Adrenal gland (tissue), 9 donors: ENCODE measurements at regions not wholly inside any gene's neighbourhood (a gene's known extent, or its start where the extent isn't known, plus 50 kb on each side); places are given as distances from the start of the nearest gene placed in this dataset.

Source experiments
- DNase-seq, 7 donors: peaks; one replicate each; pipeline ENCODE4 v3.0.0-alpha.2; 2019 to 2020
- H3K27ac ChIP-seq, 5 donors: fragments of 200-600 bp; sonication (generic) in 4 of 5; 1 replicate in 3 of 5; 2 replicates in 2 of 5; pipeline versions ENCODE4 v1.5.1 to v1.8.0; 2016 to 2020; ENCODE audit warnings: mild to moderate bottlenecking in 1 of 5
- H3K27me3 ChIP-seq: fragments of 200-600 bp; 2 replicates; pipeline ENCODE4 v1.8.0; 2021
- H3K36me3 ChIP-seq, 2 donors: fragments of 200-600 bp; replicated peaks in 1 of 2; 1 replicate in 1 of 2; 2 replicates in 1 of 2; pipeline versions ENCODE4 v1.5.1 to v1.8.0; 2018 to 2022
- H3K4me1 ChIP-seq, 2 donors: fragments of 200-600 bp; replicated peaks in 1 of 2; 1 replicate in 1 of 2; 2 replicates in 1 of 2; pipeline versions ENCODE4 v1.5.1 to v1.8.0; 2018 to 2021
- H3K4me3 ChIP-seq, 4 donors: fragments of 200-600 bp; sonication (generic) in 3 of 4; one replicate each; pipeline ENCODE4 v1.5.1; 2016 to 2018
- H3K9me3 ChIP-seq, 3 donors: fragments of 200-600 bp; sonication (generic) in 1 of 3; replicated peaks in 1 of 3; 1 replicate in 2 of 3; 2 replicates in 1 of 3; pipeline versions ENCODE4 v1.5.1 to v1.8.0; 2016 to 2021
- CTCF ChIP-seq, 6 experiments: fragments of 450-650 bp in 4 of 6; fragments of 200-600 bp in 2 of 6; sonication (generic) in 1 of 6; IDR thresholded peaks; 1 replicate in 5 of 6; 2 replicates in 1 of 6; pipeline versions ENCODE4 v1.5.1 to v1.8.0; 2016 to 2021; ENCODE audit warnings: antibody characterized with exemption in 6 of 6, mild to moderate bottlenecking in 2 of 6, moderate library complexity in 1 of 6
- POLR2A ChIP-seq, 2 donors: fragments of 450-650 bp; IDR thresholded peaks; one replicate each; pipeline ENCODE4 v1.6.1; 2017; ENCODE audit warnings: antibody characterized with exemption in 2 of 2, mild to moderate bottlenecking in 2 of 2, moderate library complexity in 1 of 2
- WGBS, 4 donors: extraction: QIAGEN DNeasy Blood & Tissue Kit in 2 of 4; methylation state at CpG; one replicate each; pipeline versions ENCODE4 v1.1.5 to v1.1.7; 2013 to 2017; 5-methylcytosine and 5-hydroxymethylcytosine counted together
- intact Hi-C, 2 donors: fragments of 100-400 bp; cut with DNase I; formaldehyde crosslinking; loops; one replicate each; pipeline versions ENCODE4 v1.14.1 to v1.15.0; 2022 to 2023
- small RNA-seq, 2 donors: library from RNA; depleted of rRNA; stranded (forward); fragments of <200 nt; gene quantifications; one replicate each; pipeline ENCODE3, GENCODE V24; 2016
- donor health status: healthy with polysubstance abuse.
- donor health status: Bipolar disorder and iron deficiency.
- donor health status: DM: yes; HTN: yes; CAD: no.
- donor health status: DM: no; HTN: no; CAD: no.
- donor health status: DM: no; HTN: no; CAD: no.

- intact Hi-C loops: no loop called here
- WGBS, 4 donors: 28 to 66% (median 43%) methylated on average over 1 of the region's 1 CpG
- DNase-seq: no peak
These were observed 55.4 kb upstream of the SLC10A7 start for GRCh38 chr4:146577111-146577510.

GRCh38 chr4:146582864-146583263 lies 55.8 kb upstream of the POU4F2 start:
- TF ChIP-seq CTCF (IDR thresholded peaks at IDR 0.05) (no peak), POLR2A (IDR thresholded peaks at IDR 0.05) (no peak)
- Histone ChIP-seq H3K4me3 (no peak overlapping the region), H3K9me3 (no peaks in the 10 kb centered on the region), H3K36me3 (no peaks in the 10 kb centered on the region), H3K4me1 (peaks cover 5 to 9% of the 10 kb centered on the region in 2 donors), H3K27ac (no peak overlapping the region), H3K27me3 (no peaks in the 10 kb centered on the region)
- no peak for DNase-seq
- intact Hi-C loops: no loop called here
- WGBS, 4 donors: 39 to 53% (median 46%) methylated on average over 2 of the region's 2 CpGs

More at GRCh38 chr4:146577111-146577510, 55.4 kb upstream of the SLC10A7 start:
- Histone ChIP-seq H3K27ac (no peak overlapping the region), H3K9me3 (no peaks in the 10 kb centered on the region), H3K27me3 (no peaks in the 10 kb centered on the region), H3K4me1 (no peaks in the 10 kb centered on the region), H3K4me3 (no peak overlapping the region), H3K36me3 (no peaks in the 10 kb centered on the region)
- TF ChIP-seq CTCF (IDR thresholded peaks at IDR 0.05): no peak

DNA sequence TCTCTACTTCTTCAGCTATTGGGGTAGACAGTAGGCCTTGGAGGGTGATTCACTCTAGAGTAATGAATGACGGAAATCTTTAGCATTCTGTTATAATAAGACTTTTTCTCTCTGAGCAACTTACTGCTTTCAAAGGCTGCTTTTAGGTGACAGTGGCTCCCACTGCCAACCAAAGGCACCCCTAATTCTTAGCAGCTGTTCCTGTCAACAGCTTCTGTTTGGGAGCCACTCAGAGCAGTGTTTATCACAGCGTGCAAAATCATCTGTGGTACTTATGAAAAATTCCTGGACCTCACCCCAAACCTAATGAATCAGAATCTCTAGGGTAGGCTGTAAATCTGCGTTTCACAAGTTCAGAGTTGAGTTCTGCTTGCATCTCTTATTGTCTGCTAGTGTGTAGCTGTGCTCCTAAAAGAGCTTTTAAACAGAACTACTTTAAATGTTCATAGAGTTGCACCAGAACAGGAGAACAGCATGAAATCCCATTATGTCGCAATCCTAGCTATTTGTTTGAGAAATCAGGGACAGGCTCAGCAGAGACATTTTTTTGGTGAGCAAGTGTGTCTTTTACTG lies 52.8 kb upstream of the POU4F2 start:
- intact Hi-C loops: no loop called here
- TF ChIP-seq CTCF (IDR thresholded peaks at IDR 0.05) (no peak), POLR2A (IDR thresholded peaks at IDR 0.05) (no peak)

More for the DNA sequence above, 52.8 kb upstream of the POU4F2 start:
- Histone ChIP-seq H3K36me3 (no peaks in the 10 kb centered on the region), H3K4me3 (no peak overlapping the region), H3K9me3 (no peaks in the 10 kb centered on the region), H3K4me1 (peaks cover 5 to 9% of the 10 kb centered on the region in 2 donors), H3K27ac (peak overlapping the region in 3 of 5 donors; percentile 27 to 76 (median 31)), H3K27me3 (no peaks in the 10 kb centered on the region)
- WGBS, 4 donors: 30 to 46% (median 39%) methylated on average over 4 of the region's 4 CpGs
- DNase-seq: peak in 4 of 7 donors; percentile 7 to 26 (median 22)

Small RNA genes lying in the stretch of these regions (small RNA-seq; reads per million reads assigned to genes)
- 0 reads per million in 2 donors for gene RNU1-44P
